ENCODE measurements at regions not wholly inside any gene's neighbourhood (a gene's known extent, or its start where the extent isn't known, plus 50 kb on each side); places are given as distances from the start of the nearest gene placed in this dataset.

DNA sequence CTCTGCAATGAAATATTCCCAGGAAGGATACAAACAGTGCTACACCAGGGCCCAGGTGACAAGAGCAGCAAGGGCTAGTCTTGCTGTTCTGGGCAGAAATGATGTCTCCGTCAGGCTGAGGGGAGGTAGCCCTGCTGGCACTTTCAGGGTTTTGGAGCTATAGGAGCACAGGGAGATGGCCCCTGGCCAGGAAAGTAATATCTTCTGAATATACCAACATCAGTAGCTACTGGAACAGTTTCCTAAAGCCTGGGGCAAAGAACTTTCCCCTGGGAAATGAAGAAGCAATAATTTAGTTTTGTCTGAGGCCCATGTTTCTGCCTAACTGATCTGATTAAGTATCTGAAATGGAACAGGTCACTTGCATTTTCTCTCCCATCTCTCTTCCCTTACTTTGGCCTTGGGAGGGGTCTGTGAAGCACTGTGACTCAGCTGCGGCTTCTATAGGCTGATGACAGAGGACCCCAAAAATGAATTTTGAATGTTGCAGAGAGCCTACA is 489.1 kb upstream of the PODXL start:
- Histone ChIP-seq H3K9me3 (ENCODE audit: insufficient read depth, low read length, severe bottlenecking) (peaks cover 5% of the 10 kb centered on the region), H2AFZ (ENCODE audit: low read depth, low read length) (no peak overlapping the region), H3K4me3 (ENCODE audit: low read depth in 1 of 2, low read length in 2 of 2) (no peak overlapping the region), H3K27ac (ENCODE audit: low read length) (no peak overlapping the region), H3K36me3 (ENCODE audit: insufficient read depth, low read length) (no peaks in the 10 kb centered on the region), H3K4me1 (ENCODE audit: insufficient read depth, low read length) (no peaks in the 10 kb centered on the region), H3K9ac (ENCODE audit: low read depth, low read length) (no peak overlapping the region), H3K79me2 (ENCODE audit: insufficient read depth, low read length) (no peaks in the 10 kb centered on the region), H4K20me1 (ENCODE audit: insufficient read depth, low read length) (no peaks in the 10 kb centered on the region), H3K4me2 (ENCODE audit: insufficient read depth, low read length) (no peak overlapping the region), H3K27me3 (ENCODE audit: insufficient read depth, low read length, poor library complexity) (peaks cover 6% of the 10 kb centered on the region)
- no peak for ATAC-seq (ENCODE audit: insufficient read depth, low read depth)
- no peak for DNase-seq
- TF ChIP-seq, protein P1, sequence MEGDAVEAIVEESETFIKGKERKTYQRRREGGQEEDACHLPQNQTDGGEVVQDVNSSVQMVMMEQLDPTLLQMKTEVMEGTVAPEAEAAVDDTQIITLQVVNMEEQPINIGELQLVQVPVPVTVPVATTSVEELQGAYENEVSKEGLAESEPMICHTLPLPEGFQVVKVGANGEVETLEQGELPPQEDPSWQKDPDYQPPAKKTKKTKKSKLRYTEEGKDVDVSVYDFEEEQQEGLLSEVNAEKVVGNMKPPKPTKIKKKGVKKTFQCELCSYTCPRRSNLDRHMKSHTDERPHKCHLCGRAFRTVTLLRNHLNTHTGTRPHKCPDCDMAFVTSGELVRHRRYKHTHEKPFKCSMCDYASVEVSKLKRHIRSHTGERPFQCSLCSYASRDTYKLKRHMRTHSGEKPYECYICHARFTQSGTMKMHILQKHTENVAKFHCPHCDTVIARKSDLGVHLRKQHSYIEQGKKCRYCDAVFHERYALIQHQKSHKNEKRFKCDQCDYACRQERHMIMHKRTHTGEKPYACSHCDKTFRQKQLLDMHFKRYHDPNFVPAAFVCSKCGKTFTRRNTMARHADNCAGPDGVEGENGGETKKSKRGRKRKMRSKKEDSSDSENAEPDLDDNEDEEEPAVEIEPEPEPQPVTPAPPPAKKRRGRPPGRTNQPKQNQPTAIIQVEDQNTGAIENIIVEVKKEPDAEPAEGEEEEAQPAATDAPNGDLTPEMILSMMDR (IDR thresholded peaks at IDR 0.05; ENCODE audit: borderline replicate concordance, extremely low read depth, low read length, poor library complexity, severe bottlenecking), result no peak
- TF ChIP-seq EZH2 (IDR thresholded peaks at IDR 0.05; ENCODE audit: borderline replicate concordance, low read depth, low read length, severe bottlenecking), result no peak

DNA sequence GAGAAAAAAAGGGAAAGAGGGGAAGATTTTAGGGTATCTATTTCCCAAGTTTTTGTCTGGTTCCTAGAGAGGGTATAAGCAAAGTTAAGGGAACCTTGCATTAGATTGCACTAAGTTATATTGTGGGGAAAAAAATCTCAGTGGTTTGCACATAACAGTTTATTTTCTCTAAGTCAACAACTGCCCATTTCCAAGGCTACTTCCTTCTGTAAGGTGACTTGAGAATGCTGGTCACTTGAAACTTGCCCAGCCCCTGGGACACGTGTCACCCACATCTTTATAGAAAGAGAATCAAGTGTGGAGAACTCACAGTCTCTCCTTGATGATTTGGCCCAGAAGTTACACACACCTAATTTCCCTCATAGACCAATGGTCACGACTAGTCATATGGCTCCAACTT is 488.6 kb upstream of the PODXL start:
- Histone ChIP-seq H3K79me2 (ENCODE audit: insufficient read depth, low read length) (no peaks in the 10 kb centered on the region), H4K20me1 (ENCODE audit: insufficient read depth, low read length) (no peaks in the 10 kb centered on the region), H3K4me2 (ENCODE audit: insufficient read depth, low read length) (no peak overlapping the region), H3K27ac (ENCODE audit: low read length) (no peak overlapping the region), H3K36me3 (ENCODE audit: insufficient read depth, low read length) (no peaks in the 10 kb centered on the region), H2AFZ (ENCODE audit: low read depth, low read length) (no peak overlapping the region), H3K27me3 (ENCODE audit: insufficient read depth, low read length, poor library complexity) (peaks cover 6% of the 10 kb centered on the region), H3K4me1 (ENCODE audit: insufficient read depth, low read length) (no peaks in the 10 kb centered on the region), H3K4me3 (ENCODE audit: low read depth in 1 of 2, low read length in 2 of 2) (no peak overlapping the region), H3K9ac (ENCODE audit: low read depth, low read length) (no peak overlapping the region), H3K9me3 (ENCODE audit: insufficient read depth, low read length, severe bottlenecking) (peaks cover 5% of the 10 kb centered on the region)
- ATAC-seq (ENCODE audit: insufficient read depth, low read depth) (no peak), DNase-seq (no peak)
- no peak for TF ChIP-seq EZH2 (IDR thresholded peaks at IDR 0.05; ENCODE audit: borderline replicate concordance, low read depth, low read length, severe bottlenecking)
- TF ChIP-seq, protein P1 (IDR thresholded peaks at IDR 0.05; ENCODE audit: borderline replicate concordance, extremely low read depth, low read length, poor library complexity, severe bottlenecking), result no peak

DNA sequence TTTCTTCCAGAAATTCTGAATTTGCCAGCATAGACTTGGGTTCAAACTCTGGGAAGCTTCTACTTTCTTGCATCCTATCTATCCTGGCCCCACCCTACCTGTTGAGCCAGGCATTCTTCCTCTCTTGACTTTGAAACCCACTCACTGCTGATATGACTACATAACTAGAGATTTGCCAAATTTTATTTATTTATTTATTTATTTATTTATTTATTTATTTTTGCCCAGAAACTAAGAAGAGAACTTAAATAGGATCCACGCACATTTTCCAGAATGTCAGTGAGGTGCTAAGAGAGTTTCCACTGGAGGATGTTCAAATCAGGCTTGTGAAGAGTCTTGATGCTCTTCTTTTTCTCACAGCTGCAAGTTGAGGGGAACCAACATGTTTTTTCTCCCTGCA is 487.8 kb upstream of the PODXL start:
- Histone ChIP-seq H3K4me2 (ENCODE audit: insufficient read depth, low read length) (no peak overlapping the region), H3K9me3 (ENCODE audit: insufficient read depth, low read length, severe bottlenecking) (peaks cover 5% of the 10 kb centered on the region), H3K27me3 (ENCODE audit: insufficient read depth, low read length, poor library complexity) (peaks cover 6% of the 10 kb centered on the region), H3K4me3 (ENCODE audit: low read depth in 1 of 2, low read length in 2 of 2) (no peak overlapping the region), H4K20me1 (ENCODE audit: insufficient read depth, low read length) (no peaks in the 10 kb centered on the region), H3K27ac (ENCODE audit: low read length) (no peak overlapping the region), H3K9ac (ENCODE audit: low read depth, low read length) (no peak overlapping the region), H3K79me2 (ENCODE audit: insufficient read depth, low read length) (no peaks in the 10 kb centered on the region), H2AFZ (ENCODE audit: low read depth, low read length) (no peak overlapping the region), H3K36me3 (ENCODE audit: insufficient read depth, low read length) (no peaks in the 10 kb centered on the region), H3K4me1 (ENCODE audit: insufficient read depth, low read length) (no peaks in the 10 kb centered on the region)
- TF ChIP-seq, protein P1 (IDR thresholded peaks at IDR 0.05; ENCODE audit: borderline replicate concordance, extremely low read depth, low read length, poor library complexity, severe bottlenecking), result no peak
- TF ChIP-seq EZH2 (IDR thresholded peaks at IDR 0.05; ENCODE audit: borderline replicate concordance, low read depth, low read length, severe bottlenecking), result no peak
- no peak for ATAC-seq (ENCODE audit: insufficient read depth, low read depth)
- no peak for DNase-seq

DNA sequence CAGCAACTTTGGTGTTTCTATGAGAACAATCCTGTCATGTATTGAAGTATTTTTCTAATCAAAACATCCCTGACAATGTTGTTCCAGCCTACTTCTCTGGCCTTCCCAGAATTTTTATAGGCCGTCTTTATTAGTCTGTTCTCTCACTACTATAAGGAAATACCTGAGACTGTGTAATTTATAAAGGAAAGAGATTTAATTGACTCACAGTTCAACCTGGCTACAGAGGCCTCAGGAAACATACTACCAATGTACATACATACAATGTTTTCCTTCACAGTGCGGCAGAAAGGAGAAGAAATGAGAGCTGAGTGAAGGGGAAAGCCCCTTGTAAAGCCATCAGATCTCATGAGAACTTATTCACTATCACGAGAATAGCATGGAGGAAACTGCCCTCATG is 484.7 kb upstream of the PODXL start:
- Histone ChIP-seq H4K20me1 (ENCODE audit: insufficient read depth, low read length) (no peaks in the 10 kb centered on the region), H2AFZ (ENCODE audit: low read depth, low read length) (no peak overlapping the region), H3K27me3 (ENCODE audit: insufficient read depth, low read length, poor library complexity) (peaks cover 3% of the 10 kb centered on the region), H3K4me1 (ENCODE audit: insufficient read depth, low read length) (no peaks in the 10 kb centered on the region), H3K9ac (ENCODE audit: low read depth, low read length) (no peak overlapping the region), H3K4me3 (ENCODE audit: low read depth in 1 of 2, low read length in 2 of 2) (no peak overlapping the region), H3K36me3 (ENCODE audit: insufficient read depth, low read length) (no peaks in the 10 kb centered on the region), H3K27ac (ENCODE audit: low read length) (no peak overlapping the region), H3K9me3 (ENCODE audit: insufficient read depth, low read length, severe bottlenecking) (peaks cover 5% of the 10 kb centered on the region), H3K4me2 (ENCODE audit: insufficient read depth, low read length) (no peak overlapping the region), H3K79me2 (ENCODE audit: insufficient read depth, low read length) (no peaks in the 10 kb centered on the region)
- DNase-seq (no peak), ATAC-seq (ENCODE audit: insufficient read depth, low read depth) (no peak)
- TF ChIP-seq EZH2 (IDR thresholded peaks at IDR 0.05; ENCODE audit: borderline replicate concordance, low read depth, low read length, severe bottlenecking), result no peak
- TF ChIP-seq, protein P1 (IDR thresholded peaks at IDR 0.05; ENCODE audit: borderline replicate concordance, extremely low read depth, low read length, poor library complexity, severe bottlenecking), result no peak
